Erythroblast (primary cell): ENCODE measurements at regions not wholly inside any gene's neighbourhood (a gene's known extent, or its start where the extent isn't known, plus 50 kb on each side); places are given as distances from the start of the nearest gene placed in this dataset.
"Not testable (repeated sequence)": the region's sequence is repeated elsewhere in the genome, so short reads cannot be mapped to it uniquely, and the experiment has no call there.

Source experiments
- DNase-seq, 2 experiments: peaks; one replicate each; lab custom pipeline; 2025; lab: John Stamatoyannopoulos, UW
- GATA1 ChIP-seq: IDR thresholded peaks from 2 replicates; pipeline ENCODE4 v1.6.1; 2011; ENCODE audit warnings: low read depth, mild to moderate bottlenecking, control low read depth, low read length, moderate library complexity
- POLR2A ChIP-seq: IDR thresholded peaks from 2 replicates; pipeline ENCODE4 v1.6.1; 2011; ENCODE audit warnings: mild to moderate bottlenecking, low read length

GRCh38 chr11:29061452-29061851, 953.3 kb downstream of the METTL15 start:
- no peak for DNase-seq
- no peak for TF ChIP-seq GATA1
- TF ChIP-seq POLR2A, result no peak

GRCh38 chr11:29056487-29056886, 948.3 kb downstream of the METTL15 start:
- not testable (repeated sequence) for DNase-seq

DNA sequence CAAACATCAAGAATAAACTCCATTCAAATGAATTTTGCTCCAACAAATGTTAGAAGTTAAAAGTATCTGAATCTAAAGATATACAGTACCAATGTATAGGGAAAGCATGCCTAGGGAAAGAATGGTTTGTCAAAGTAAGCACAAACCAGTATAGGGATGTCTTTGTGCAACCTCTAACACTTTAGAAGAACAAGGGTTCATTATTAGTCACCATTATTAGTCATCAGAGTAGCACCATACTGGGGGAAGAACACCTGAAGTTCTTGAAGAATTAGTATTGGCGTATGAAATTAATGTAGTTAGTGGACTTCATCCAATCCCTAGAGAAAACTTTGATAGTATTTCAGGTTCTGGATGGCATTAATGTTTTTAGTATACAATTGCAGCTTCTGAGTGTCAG, 943.7 kb downstream of the METTL15 start:
- no peak for DNase-seq
- no peak for TF ChIP-seq POLR2A
- TF ChIP-seq GATA1, result no peak

- not testable (repeated sequence) for DNase-seq
Measured at GRCh38 chr11:29050962-29051361, 942.8 kb downstream of the METTL15 start.

- no peak for TF ChIP-seq GATA1
- TF ChIP-seq POLR2A, result no peak
- DNase-seq, result no peak
Measured at GRCh38 chr11:29040489-29040888, 932.3 kb downstream of the METTL15 start.

DNA sequence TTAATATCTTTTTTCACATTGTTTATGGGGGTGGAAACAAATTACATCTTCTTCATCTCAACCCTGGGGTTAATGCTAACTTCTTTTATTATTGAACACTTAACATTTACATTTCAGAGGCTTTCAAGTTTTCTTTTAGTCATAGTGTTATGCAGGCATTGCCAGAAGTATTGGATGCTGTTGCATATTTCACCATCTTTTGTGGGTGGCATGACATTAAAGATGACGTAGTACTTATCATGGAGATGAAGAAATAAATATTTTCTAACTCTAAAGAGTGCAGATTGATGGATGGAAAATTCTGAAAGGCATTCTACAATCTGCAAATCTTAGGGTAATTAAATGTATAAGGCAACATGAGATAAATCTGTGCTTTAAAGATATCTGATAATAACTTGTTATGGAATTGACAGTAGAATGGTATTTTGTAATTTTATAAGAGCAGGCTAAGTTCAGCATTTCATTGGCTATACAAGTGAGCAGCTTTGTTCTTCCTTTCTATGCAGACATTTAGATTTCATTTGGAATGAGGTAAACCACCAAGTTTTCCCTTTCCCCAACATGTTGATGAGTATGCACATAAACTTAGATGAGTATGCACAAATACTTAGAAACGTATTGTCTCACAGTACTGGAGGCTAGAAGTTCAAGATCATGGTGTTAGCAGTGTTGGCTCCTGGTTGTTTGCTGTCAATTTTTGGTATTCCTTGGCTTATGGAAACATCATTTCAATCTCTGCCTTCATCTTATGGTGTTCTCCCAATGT, 924.4 kb downstream of the METTL15 start:
- no peak for DNase-seq
- TF ChIP-seq GATA1 (no peak), POLR2A (no peak)

- TF ChIP-seq GATA1 (no peak), POLR2A (no peak)
- DNase-seq, result no peak
Measured at GRCh38 chr11:29029452-29029851, 921.3 kb downstream of the METTL15 start.

DNA sequence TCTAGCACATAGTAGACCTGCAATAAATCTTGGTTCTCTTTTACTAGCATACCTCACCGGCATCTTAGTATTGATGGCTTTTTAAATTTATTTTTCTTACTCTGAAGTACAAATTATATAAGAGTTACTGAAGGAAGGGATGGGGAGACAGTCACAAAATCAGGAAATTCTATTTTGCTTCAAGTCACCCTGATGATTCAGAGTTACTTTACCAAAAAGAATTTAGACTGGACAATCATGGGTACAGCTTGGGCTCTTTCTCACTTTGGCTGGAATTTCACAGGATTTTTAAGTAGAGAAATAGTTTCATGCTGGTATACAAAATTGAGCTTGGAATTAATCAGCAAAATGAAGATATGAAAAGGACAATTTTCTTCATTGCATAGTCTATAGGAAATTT, 919.2 kb downstream of the METTL15 start:
- TF ChIP-seq POLR2A (no peak), GATA1 (no peak)
- DNase-seq, result no peak

DNA sequence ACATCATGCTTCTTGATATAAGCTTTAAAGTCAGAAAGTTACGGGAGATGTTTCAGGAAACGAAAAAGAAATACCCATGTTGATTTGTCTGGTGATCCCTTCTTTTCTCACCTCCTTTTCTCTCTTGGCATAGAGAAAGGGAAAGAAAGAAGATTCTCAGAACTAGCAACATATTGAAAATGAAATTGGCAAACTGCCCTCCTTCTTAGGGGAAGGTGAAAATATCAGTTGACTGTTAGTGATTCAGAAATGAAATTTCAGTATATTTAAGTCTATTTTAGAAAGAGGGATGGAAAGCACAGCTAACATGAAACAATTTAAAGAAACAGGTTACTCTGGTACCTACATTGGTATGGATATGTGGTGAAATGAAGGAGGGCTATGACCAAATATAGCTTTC, 918.1 kb downstream of the METTL15 start:
- no peak for DNase-seq
- TF ChIP-seq GATA1 (no peak), POLR2A (no peak)

DNA sequence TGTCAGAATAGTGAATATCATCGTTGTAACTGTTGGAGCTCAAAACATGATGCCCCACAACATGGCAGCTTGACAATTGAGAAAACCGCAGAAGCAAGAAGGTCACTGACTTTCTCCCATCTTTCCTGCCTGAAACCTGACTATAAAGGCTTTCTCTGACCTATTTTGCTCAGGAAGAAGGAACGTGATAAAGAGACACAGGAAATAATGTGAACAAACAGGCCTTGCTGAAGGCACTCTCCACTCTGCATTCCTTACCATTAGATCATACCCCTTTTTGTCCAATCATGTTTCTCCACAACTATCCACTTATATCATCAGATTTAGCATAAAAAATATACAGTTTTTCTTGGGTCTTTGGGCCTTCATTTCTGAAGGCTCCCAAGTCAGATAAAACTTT, 916.8 kb downstream of the METTL15 start:
- DNase-seq, result no peak
- TF ChIP-seq POLR2A (no peak), GATA1 (no peak)

DNA sequence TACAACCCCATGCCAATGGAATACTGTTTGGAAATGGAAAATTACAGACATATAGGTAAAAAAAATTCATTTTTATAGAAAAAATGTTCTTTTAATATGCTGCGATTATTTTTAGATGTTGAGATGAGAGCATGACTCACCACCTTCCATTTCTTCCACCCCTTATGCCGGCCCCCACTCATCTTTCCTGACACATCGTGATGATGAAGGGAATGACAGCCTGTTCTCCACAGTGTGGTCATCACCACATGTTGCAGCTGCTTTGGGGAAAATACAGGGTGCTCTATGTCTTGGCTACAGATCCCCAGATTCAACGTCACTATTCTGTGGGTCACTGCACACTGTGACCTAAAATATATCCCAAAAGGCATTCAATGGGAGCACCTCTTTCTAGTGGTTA, 916.2 kb downstream of the METTL15 start:
- DNase-seq, result no peak
- TF ChIP-seq POLR2A, result no peak

DNA sequence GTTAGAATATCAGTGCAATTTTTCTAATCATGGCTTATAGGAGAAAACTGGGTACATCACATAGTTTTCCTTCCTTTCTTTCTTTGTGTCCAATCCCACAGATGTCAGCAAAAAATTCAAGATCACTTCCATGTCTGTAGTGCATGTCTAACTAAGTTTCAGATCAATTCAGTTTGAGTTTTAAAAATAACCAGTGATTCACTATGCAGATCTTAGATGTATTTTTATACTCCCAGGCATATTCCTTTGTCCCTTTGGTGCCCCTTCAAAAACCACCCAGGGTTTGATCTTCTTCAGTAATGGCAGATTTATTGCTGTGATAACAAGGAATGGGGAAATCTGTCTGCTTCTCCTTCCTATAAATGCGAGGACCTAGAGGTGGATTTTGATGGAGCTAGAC, 915.6 kb downstream of the METTL15 start:
- DNase-seq, result no peak

GRCh38 chr11:29022676-29023075, 914.5 kb downstream of the METTL15 start:
- DNase-seq, result no peak
- TF ChIP-seq POLR2A (no peak), GATA1 (no peak)

More for the DNA sequence above, 915.6 kb downstream of the METTL15 start:
- no peak for TF ChIP-seq POLR2A
- no peak for TF ChIP-seq GATA1

- no peak for TF ChIP-seq POLR2A
- TF ChIP-seq GATA1, result no peak
- DNase-seq, result no peak
Measured at GRCh38 chr11:29019960-29020683, 911.9 kb downstream of the METTL15 start.

DNA sequence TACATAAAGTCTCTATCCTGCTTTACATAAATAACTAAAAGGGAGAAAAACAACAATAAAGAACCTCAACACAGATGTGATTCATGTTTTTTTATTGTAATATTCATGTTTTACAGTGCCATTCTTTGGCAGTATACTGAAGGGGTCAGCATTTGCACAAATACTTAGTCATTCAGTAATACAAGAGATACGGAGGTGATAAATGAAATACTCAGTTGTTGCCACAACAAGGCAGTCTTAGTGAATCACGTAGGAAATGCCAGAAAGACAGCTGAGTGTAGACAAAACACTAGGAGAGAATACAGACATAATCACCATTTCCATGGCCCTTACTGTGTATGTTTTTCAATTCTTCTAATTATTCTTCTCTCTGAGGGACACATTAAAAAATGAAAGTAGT, 910.4 kb downstream of the METTL15 start:
- TF ChIP-seq GATA1 (no peak), POLR2A (no peak)
- no peak for DNase-seq
